HEK293 (cell line): ENCODE measurements at regions not wholly inside any gene's neighbourhood (a gene's known extent, or its start where the extent isn't known, plus 50 kb on each side); places are given as distances from the start of the nearest gene placed in this dataset.

Experiments
- CTCF ChIA-PET: fragments of 350-600 bp; formaldehyde crosslinking; extraction: SDS; loops from one replicate; lab custom pipeline; 2021; ENCODE audit warnings: antibody characterized with exemption; lab: Yijun Ruan, JAX
- POLR2A ChIA-PET: fragments of 300-600 bp; formaldehyde crosslinking; extraction: SDS; loops from one replicate; lab custom pipeline; 2020; ENCODE audit warnings: antibody characterized with exemption, inconsistent platforms; lab: Yijun Ruan, JAX
- H3K27ac ChIP-seq: fragments of 200-500 bp; sonication (Bioruptor generic); 2 replicates; pipeline ENCODE4 v1.5.1; 2014; ENCODE audit warnings: low read depth, low read length, control low read depth, inconsistent platforms; ENCODE audit errors: extremely low read depth
- H3K36me3 ChIP-seq, 2 experiments: fragments of 200-500 bp in 1 of 2; sonication (Bioruptor generic) in 1 of 2; 1 replicate in 1 of 2; 2 replicates in 1 of 2; pipeline ENCODE4 v1.5.1; 2014 to 2017; ENCODE audit warnings: inconsistent platforms in 2 of 2, low read length in 2 of 2; ENCODE audit not compliant: control insufficient read depth in 2 of 2, insufficient read depth in 1 of 2
- H3K4me1 ChIP-seq: fragments of 200-500 bp; sonication (Bioruptor generic); 2 replicates; pipeline ENCODE4 v1.5.1; 2014; ENCODE audit warnings: mild to moderate bottlenecking, low read length, inconsistent platforms; ENCODE audit not compliant: control insufficient read depth, insufficient read depth
- H3K4me3 ChIP-seq: 2 replicates; pipeline ENCODE4 v1.5.1; 2011; ENCODE audit warnings: low read depth, mild to moderate bottlenecking, control low read depth, low read length, moderate library complexity
- H3K9me3 ChIP-seq: fragments of 200-500 bp; sonication (Bioruptor generic); 2 replicates; pipeline ENCODE4 v1.5.1; 2014; ENCODE audit warnings: low read depth, low read length, inconsistent platforms; ENCODE audit not compliant: control insufficient read depth, insufficient read depth
- HIC1 ChIP-seq: fragments of 450-650 bp; formaldehyde crosslinking; IDR thresholded peaks from 2 replicates; pipeline ENCODE4 v1.5.1; 2016; ENCODE audit warnings: missing biosample characterization, missing genetic modification characterization
- HOXD13 ChIP-seq: sonication (generic); formaldehyde crosslinking; IDR thresholded peaks from 2 replicates; pipeline ENCODE4 v1.8.0; 2022; ENCODE audit warnings: missing genetic modification reagents, borderline replicate concordance
- OSR2 ChIP-seq: fragments of 450-650 bp; formaldehyde crosslinking; IDR thresholded peaks from 2 replicates; pipeline ENCODE4 v1.5.1; 2016; ENCODE audit warnings: missing biosample characterization, missing genetic modification characterization
- PRDM4 ChIP-seq: fragments of 450-650 bp; formaldehyde crosslinking; IDR thresholded peaks from 2 replicates; pipeline ENCODE4 v1.5.1; 2017; ENCODE audit warnings: missing biosample characterization, missing genetic modification characterization
- SP2 ChIP-seq: fragments of 450-650 bp; formaldehyde crosslinking; IDR thresholded peaks from 2 replicates; pipeline ENCODE4 v1.5.1; 2016; ENCODE audit warnings: missing biosample characterization, missing genetic modification characterization
- SP3 ChIP-seq: fragments of 450-650 bp; formaldehyde crosslinking; IDR thresholded peaks from 2 replicates; pipeline ENCODE4 v1.5.1; 2016; ENCODE audit warnings: missing biosample characterization, missing genetic modification characterization
- TRIM28 ChIP-seq: IDR thresholded peaks from 2 replicates; pipeline ENCODE4 v1.6.1; 2011; ENCODE audit warnings: low read length, control low read depth, borderline replicate concordance
- WT1 ChIP-seq: fragments of 450-650 bp; formaldehyde crosslinking; IDR thresholded peaks from 2 replicates; pipeline ENCODE4 v1.5.1; 2016; ENCODE audit warnings: missing biosample characterization, missing genetic modification characterization
- ZBTB21 ChIP-seq: fragments of 450-650 bp; formaldehyde crosslinking; IDR thresholded peaks from 2 replicates; pipeline ENCODE4 v1.5.1; 2017; ENCODE audit warnings: missing biosample characterization, missing genetic modification characterization
- ZFP3 ChIP-seq: fragments of 450-650 bp; formaldehyde crosslinking; IDR thresholded peaks from 2 replicates; pipeline ENCODE4 v1.5.1; 2016; ENCODE audit warnings: low read depth, missing biosample characterization, missing genetic modification characterization
- ZFP69B ChIP-seq: fragments of 450-650 bp; formaldehyde crosslinking; IDR thresholded peaks from 2 replicates; pipeline ENCODE4 v1.5.1; 2016; ENCODE audit warnings: missing biosample characterization, missing genetic modification characterization
- ZNF132 ChIP-seq: fragments of 450-650 bp; formaldehyde crosslinking; IDR thresholded peaks from 2 replicates; pipeline ENCODE4 v1.5.1; 2017; ENCODE audit warnings: missing biosample characterization, missing genetic modification characterization, borderline replicate concordance
- ZNF140 ChIP-seq: fragments of 450-650 bp; formaldehyde crosslinking; IDR thresholded peaks from 2 replicates; pipeline ENCODE4 v1.5.1; 2016; ENCODE audit warnings: missing biosample characterization, missing genetic modification characterization
- ZNF175 ChIP-seq: fragments of 450-650 bp; formaldehyde crosslinking; IDR thresholded peaks from 2 replicates; pipeline ENCODE4 v1.5.1; 2016; ENCODE audit warnings: missing biosample characterization, missing genetic modification characterization
- ZNF2 ChIP-seq: fragments of 450-650 bp; formaldehyde crosslinking; IDR thresholded peaks from 2 replicates; pipeline ENCODE4 v1.5.1; 2016; ENCODE audit warnings: missing biosample characterization, missing genetic modification characterization
- ZNF239 ChIP-seq: fragments of 450-650 bp; formaldehyde crosslinking; IDR thresholded peaks from 2 replicates; pipeline ENCODE4 v1.5.1; 2016; ENCODE audit warnings: missing biosample characterization, missing genetic modification characterization
- ZNF501 ChIP-seq: fragments of 450-650 bp; formaldehyde crosslinking; IDR thresholded peaks from 2 replicates; pipeline ENCODE4 v1.5.1; 2016; ENCODE audit warnings: missing biosample characterization, missing genetic modification characterization
- ZNF654 ChIP-seq: fragments of 450-650 bp; formaldehyde crosslinking; IDR thresholded peaks from 2 replicates; pipeline ENCODE4 v1.5.1; 2016; ENCODE audit warnings: low read depth, missing biosample characterization, missing genetic modification characterization
- ZNF670 ChIP-seq: fragments of 450-650 bp; formaldehyde crosslinking; IDR thresholded peaks from 2 replicates; pipeline ENCODE4 v1.5.1; 2016; ENCODE audit warnings: missing biosample characterization, missing genetic modification characterization, low read depth
- ZNF747 ChIP-seq: fragments of 450-650 bp; formaldehyde crosslinking; IDR thresholded peaks from 2 replicates; pipeline ENCODE4 v1.5.1; 2016; ENCODE audit warnings: missing biosample characterization, missing genetic modification characterization
- TF ChIP-seq, protein P1 (sequence below): fragments of 450-650 bp; formaldehyde crosslinking; IDR thresholded peaks from 2 replicates; pipeline ENCODE4 v1.5.1; 2016; ENCODE audit warnings: missing biosample characterization, missing genetic modification characterization

GRCh38 chr10:53713431-53713830, 940.8 kb upstream of the MBL2 start (continued):
- TF ChIP-seq ZNF239 (no peak), ZNF132 (no peak), ZNF140 (tag by site-specific recombination) (no peak), TRIM28 (no peak), WT1 (tag by site-specific recombination) (no peak), ZNF747 (tag by site-specific recombination) (no peak)

DNA sequence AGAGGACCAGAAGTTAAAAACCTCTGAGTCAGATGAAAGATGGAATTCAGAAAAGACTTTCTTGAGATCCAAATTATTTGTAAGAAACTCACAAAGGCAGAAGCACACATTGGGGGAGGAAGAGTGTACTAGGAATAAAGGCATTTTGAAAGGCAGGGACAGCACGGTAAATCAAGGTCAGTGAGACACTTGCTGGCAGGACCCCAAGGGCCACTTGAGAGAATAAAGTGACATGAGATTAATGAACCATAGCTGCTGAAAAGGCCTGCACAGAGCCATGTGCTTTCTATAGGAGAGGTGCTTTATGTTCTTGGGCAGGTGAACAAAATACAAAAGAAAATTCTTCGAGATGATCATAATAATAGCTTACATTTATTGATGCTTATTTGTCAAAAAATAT, 929.9 kb upstream of the MBL2 start:
- CTCF ChIA-PET, result no interaction called here
- H3K36me3 ChIP-seq, result no peaks in the 10 kb centered on the region
- no peak for TF ChIP-seq HOXD13 (CRISPR knock-in tag)
- no peak for TF ChIP-seq ZNF2 (tag by site-specific recombination)
- TF ChIP-seq ZFP69B (tag by site-specific recombination), result no peak
- TF ChIP-seq ZNF670 (tag by site-specific recombination), result no peak
- no peak for TF ChIP-seq SP3
- TF ChIP-seq, protein P1, sequence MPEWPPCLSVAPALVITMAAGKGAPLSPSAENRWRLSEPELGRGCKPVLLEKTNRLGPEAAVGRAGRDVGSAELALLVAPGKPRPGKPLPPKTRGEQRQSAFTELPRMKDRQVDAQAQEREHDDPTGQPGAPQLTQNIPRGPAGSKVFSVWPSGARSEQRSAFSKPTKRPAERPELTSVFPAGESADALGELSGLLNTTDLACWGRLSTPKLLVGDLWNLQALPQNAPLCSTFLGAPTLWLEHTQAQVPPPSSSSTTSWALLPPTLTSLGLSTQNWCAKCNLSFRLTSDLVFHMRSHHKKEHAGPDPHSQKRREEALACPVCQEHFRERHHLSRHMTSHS (tag by site-specific recombination), result no peak
- no peak for TF ChIP-seq SP2
- TF ChIP-seq ZNF501 (tag by site-specific recombination), result no peak
- H3K9me3 ChIP-seq, result no peaks in the 10 kb centered on the region
- no peak overlapping the region for H3K27ac ChIP-seq
- H3K4me1 ChIP-seq, result no peaks in the 10 kb centered on the region
- POLR2A ChIA-PET, result no interaction called here
- H3K4me3 ChIP-seq, result no peak overlapping the region

DNA sequence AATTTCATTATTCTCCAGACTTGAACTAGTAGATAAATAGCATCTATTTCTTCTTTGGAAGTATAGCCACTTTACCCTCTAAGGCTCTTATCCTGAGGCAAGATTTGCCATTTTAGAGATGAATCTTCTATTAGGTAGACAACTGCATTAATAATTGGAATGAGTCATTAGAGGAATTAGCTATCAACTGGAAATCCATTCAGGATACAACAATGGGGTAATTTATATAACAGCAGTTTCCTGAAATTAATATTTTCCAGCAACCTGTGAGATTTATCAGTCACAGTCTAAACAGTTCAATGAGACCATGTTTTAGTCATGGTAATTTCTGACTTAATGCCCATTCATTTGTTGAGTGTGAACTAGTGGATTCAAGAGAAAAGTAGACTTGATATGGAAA, 928.6 kb upstream of the MBL2 start:
- Histone ChIP-seq H3K4me1 (no peaks in the 10 kb centered on the region), H3K27ac (no peak overlapping the region), H3K4me3 (no peak overlapping the region), H3K9me3 (no peaks in the 10 kb centered on the region), H3K36me3 (no peaks in the 10 kb centered on the region)
- TF ChIP-seq OSR2 (tag by site-specific recombination) (no peak), HIC1 (no peak), PRDM4 (no peak), ZNF654 (tag by site-specific recombination) (no peak), ZNF175 (no peak), ZFP3 (tag by site-specific recombination) (no peak), WT1 (tag by site-specific recombination) (no peak), ZBTB21 (tag by site-specific recombination) (no peak)
- POLR2A ChIA-PET, result no interaction called here
- CTCF ChIA-PET, result interaction anchor here (0.7 kb wide), 1 partner anchor 105 kb away, joined by 3 read pairs; no protein-coding TSS in a partner anchor
